Dendritic cell treated with granulocyte-macrophage colony-stimulating factor and Interleukin-4, amounts not matched to agents 40 ng/mL and 50 ng/mL, for 4 days (primary cell): ENCODE measurements at regions not wholly inside any gene's neighbourhood (a gene's known extent, or its start where the extent isn't known, plus 50 kb on each side); places are given as distances from the start of the nearest gene placed in this dataset.
"Not testable (repeated sequence)": the region's sequence is repeated elsewhere in the genome, so short reads cannot be mapped to it uniquely, and the experiment has no call there.

Source experiments
- H3K27ac Mint-ChIP-seq: one replicate; pipeline ENCODE4 v1.8.0; 2022; ENCODE audit warnings: mild to moderate bottlenecking, mixed read lengths
- H3K27me3 Mint-ChIP-seq: one replicate; pipeline ENCODE4 v1.8.0; 2022; ENCODE audit warnings: mild to moderate bottlenecking, mixed read lengths
- H3K36me3 Mint-ChIP-seq: one replicate; pipeline ENCODE4 v1.8.0; 2022; ENCODE audit warnings: low read depth, mixed read lengths
- H3K4me1 Mint-ChIP-seq: one replicate; pipeline ENCODE4 v1.8.0; 2022; ENCODE audit warnings: low read depth, mixed read lengths
- H3K4me3 Mint-ChIP-seq: one replicate; pipeline ENCODE4 v1.8.0; 2022; ENCODE audit warnings: mild to moderate bottlenecking, moderate library complexity, mixed read lengths
- H3K9me3 Mint-ChIP-seq: one replicate; pipeline ENCODE4 v1.8.0; 2022; ENCODE audit warnings: mixed read lengths
- intact Hi-C: fragments of 100-400 bp; cut with micrococcal nuclease; formaldehyde crosslinking; loops from one replicate; pipeline ENCODE4 v1.15.0; 2022

- H3K4me1 Mint-ChIP-seq = no peaks in the 10 kb centered on the region
- no peak overlapping the region for H3K27ac Mint-ChIP-seq
- no peaks in the 10 kb centered on the region for H3K27me3 Mint-ChIP-seq
- intact Hi-C loops = no loop called here
- H3K36me3 Mint-ChIP-seq = no peaks in the 10 kb centered on the region
- H3K9me3 Mint-ChIP-seq = no peaks in the 10 kb centered on the region
- no peak overlapping the region for H3K4me3 Mint-ChIP-seq
Observed at GRCh38 chr14:47935332-47935731, 259.9 kb upstream of the MDGA2 start.

GRCh38 chr14:47929334-47929733 is 253.9 kb upstream of the MDGA2 start:
- Mint-ChIP-seq H3K27me3 (no peaks in the 10 kb centered on the region), H3K36me3 (no peaks in the 10 kb centered on the region), H3K4me3 (no peak overlapping the region), H3K4me1 (no peaks in the 10 kb centered on the region), H3K9me3 (peaks cover 12% of the 10 kb centered on the region), H3K27ac (no peak overlapping the region)
- intact Hi-C loops = no loop called here

DNA sequence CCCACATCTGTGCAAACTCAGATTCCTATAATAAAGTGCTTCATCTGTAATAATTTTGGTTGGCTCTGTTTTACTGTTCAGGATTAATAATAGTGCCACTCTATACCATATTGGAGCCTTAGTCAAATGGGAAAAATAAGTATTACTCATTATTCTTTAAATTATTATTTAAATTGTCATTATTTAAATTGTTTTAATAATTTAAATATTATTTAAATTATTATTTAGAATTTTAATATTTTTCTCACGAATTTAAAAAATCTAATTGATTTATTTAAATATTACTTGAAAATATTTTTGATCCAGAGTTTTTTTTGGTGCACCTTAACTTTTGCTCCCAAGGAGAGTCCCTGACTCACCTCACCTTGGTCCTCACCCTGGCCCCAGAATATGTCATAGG is 245.7 kb upstream of the MDGA2 start:
- H3K27me3 Mint-ChIP-seq = no peaks in the 10 kb centered on the region

GRCh38 chr14:47919997-47920396 is 244.6 kb upstream of the MDGA2 start:
- H3K27me3 Mint-ChIP-seq = no peaks in the 10 kb centered on the region
- intact Hi-C loops = loop anchor here (5.0 to 10.0 kb wide), 2 partner anchors 1255 to 1387 kb away; no protein-coding TSS in a partner anchor
- H3K27ac Mint-ChIP-seq = no peak overlapping the region
- no peaks in the 10 kb centered on the region for H3K9me3 Mint-ChIP-seq
- no peak overlapping the region for H3K4me3 Mint-ChIP-seq
- no peaks in the 10 kb centered on the region for H3K4me1 Mint-ChIP-seq
- no peaks in the 10 kb centered on the region for H3K36me3 Mint-ChIP-seq

More for the DNA sequence above, 245.7 kb upstream of the MDGA2 start:
- no peaks in the 10 kb centered on the region for H3K36me3 Mint-ChIP-seq
- no peaks in the 10 kb centered on the region for H3K4me1 Mint-ChIP-seq
- intact Hi-C loops = no loop called here
- H3K4me3 Mint-ChIP-seq = no peak overlapping the region
- peaks cover 1% of the 10 kb centered on the region for H3K9me3 Mint-ChIP-seq
- no peak overlapping the region for H3K27ac Mint-ChIP-seq

DNA sequence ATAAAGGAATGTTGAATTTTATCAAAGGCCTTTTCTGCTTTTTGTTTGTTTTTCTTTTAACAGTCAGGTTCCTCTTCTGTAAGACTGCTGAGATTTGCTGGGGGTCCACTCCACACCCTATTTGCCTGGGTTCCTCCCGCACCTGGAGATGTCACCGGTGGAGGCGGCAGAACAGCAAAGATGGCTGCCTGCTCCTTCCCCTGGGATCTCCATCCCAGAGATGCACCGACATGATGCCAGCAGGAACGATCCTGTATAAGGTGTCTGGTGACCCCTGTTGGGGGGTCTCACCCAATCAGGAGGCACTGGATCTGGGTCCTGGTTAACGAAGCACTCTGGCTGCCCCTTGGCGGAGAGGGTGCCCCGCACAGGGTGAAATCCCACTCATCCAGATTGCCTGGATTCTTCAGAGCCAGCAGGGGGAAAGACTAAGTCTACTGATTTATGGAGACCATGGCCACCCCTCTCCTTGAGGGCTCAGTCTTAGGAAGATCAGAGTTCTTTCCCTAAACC is 244.0 kb upstream of the MDGA2 start:
- no peaks in the 10 kb centered on the region for H3K27me3 Mint-ChIP-seq
- H3K27ac Mint-ChIP-seq = no peak overlapping the region
- no peaks in the 10 kb centered on the region for H3K9me3 Mint-ChIP-seq
- H3K36me3 Mint-ChIP-seq = no peaks in the 10 kb centered on the region
- intact Hi-C loops = loop anchor here (5.0 to 10.0 kb wide), 2 partner anchors 1255 to 1388 kb away; no protein-coding TSS in a partner anchor
- H3K4me1 Mint-ChIP-seq = no peaks in the 10 kb centered on the region
- no peak overlapping the region for H3K4me3 Mint-ChIP-seq

GRCh38 chr14:47917344-47917954 is 242.0 kb upstream of the MDGA2 start:
- Mint-ChIP-seq H3K27ac (no peak overlapping the region), H3K4me1 (no peaks in the 10 kb centered on the region), H3K27me3 (no peaks in the 10 kb centered on the region), H3K4me3 (no peak overlapping the region), H3K9me3 (no peaks in the 10 kb centered on the region), H3K36me3 (no peaks in the 10 kb centered on the region)
- intact Hi-C loops = loop anchor here (5.0 to 10.0 kb wide), 2 partner anchors 1257 to 1390 kb away; no protein-coding TSS in a partner anchor

- H3K36me3 Mint-ChIP-seq, H3K27me3 Mint-ChIP-seq, H3K4me3 Mint-ChIP-seq, H3K27ac Mint-ChIP-seq, H3K4me1 Mint-ChIP-seq, H3K9me3 Mint-ChIP-seq, intact Hi-C loops: not testable (repeated sequence)
Observed at GRCh38 chr14:47901141-47901540, 225.7 kb upstream of the MDGA2 start.

DNA sequence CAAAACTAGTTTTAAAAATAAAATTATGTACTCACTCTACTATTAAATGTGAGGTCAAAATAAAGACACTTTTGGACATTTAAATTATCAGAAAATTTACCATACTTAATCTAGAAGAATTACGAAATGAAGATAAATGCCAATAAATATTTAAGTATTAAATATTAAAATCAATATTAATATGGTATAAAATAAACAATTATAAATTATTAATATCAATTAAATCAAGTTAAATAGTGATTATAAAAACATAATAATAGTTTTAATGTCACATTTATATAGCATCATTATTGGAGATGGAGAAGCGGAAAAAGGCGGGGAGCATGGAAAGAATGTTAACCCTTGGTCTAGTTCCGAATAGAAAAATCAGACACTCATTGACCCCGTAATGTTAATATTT is 224.3 kb upstream of the MDGA2 start:
- H3K9me3 Mint-ChIP-seq = peaks cover 9% of the 10 kb centered on the region
- intact Hi-C loops = no loop called here
- no peaks in the 10 kb centered on the region for H3K36me3 Mint-ChIP-seq
- H3K27me3 Mint-ChIP-seq = no peaks in the 10 kb centered on the region
- H3K4me3 Mint-ChIP-seq = no peak overlapping the region
- H3K4me1 Mint-ChIP-seq = no peaks in the 10 kb centered on the region
- no peak overlapping the region for H3K27ac Mint-ChIP-seq

GRCh38 chr14:47874350-47874749 is 198.9 kb upstream of the MDGA2 start:
- peaks cover 11% of the 10 kb centered on the region for H3K9me3 Mint-ChIP-seq
- intact Hi-C loops = no loop called here
- no peaks in the 10 kb centered on the region for H3K36me3 Mint-ChIP-seq
- no peaks in the 10 kb centered on the region for H3K27me3 Mint-ChIP-seq
- H3K27ac Mint-ChIP-seq = no peak overlapping the region
- H3K4me3 Mint-ChIP-seq = no peak overlapping the region
- no peaks in the 10 kb centered on the region for H3K4me1 Mint-ChIP-seq

- H3K27me3 Mint-ChIP-seq = no peaks in the 10 kb centered on the region
- intact Hi-C loops = no loop called here
- H3K9me3 Mint-ChIP-seq = peaks cover 3% of the 10 kb centered on the region
Observed at GRCh38 chr14:47872588-47872987, 197.2 kb upstream of the MDGA2 start.

GRCh38 chr14:47863441-47863840 is 188.0 kb upstream of the MDGA2 start:
- no peaks in the 10 kb centered on the region for H3K27me3 Mint-ChIP-seq
- no peak overlapping the region for H3K27ac Mint-ChIP-seq
- no peak overlapping the region for H3K4me3 Mint-ChIP-seq
- H3K36me3 Mint-ChIP-seq = no peaks in the 10 kb centered on the region
- intact Hi-C loops = no loop called here
- no peaks in the 10 kb centered on the region for H3K9me3 Mint-ChIP-seq
- no peaks in the 10 kb centered on the region for H3K4me1 Mint-ChIP-seq

More at GRCh38 chr14:47872588-47872987, 197.2 kb upstream of the MDGA2 start:
- no peaks in the 10 kb centered on the region for H3K4me1 Mint-ChIP-seq
- no peak overlapping the region for H3K27ac Mint-ChIP-seq
- no peak overlapping the region for H3K4me3 Mint-ChIP-seq
- no peaks in the 10 kb centered on the region for H3K36me3 Mint-ChIP-seq

DNA sequence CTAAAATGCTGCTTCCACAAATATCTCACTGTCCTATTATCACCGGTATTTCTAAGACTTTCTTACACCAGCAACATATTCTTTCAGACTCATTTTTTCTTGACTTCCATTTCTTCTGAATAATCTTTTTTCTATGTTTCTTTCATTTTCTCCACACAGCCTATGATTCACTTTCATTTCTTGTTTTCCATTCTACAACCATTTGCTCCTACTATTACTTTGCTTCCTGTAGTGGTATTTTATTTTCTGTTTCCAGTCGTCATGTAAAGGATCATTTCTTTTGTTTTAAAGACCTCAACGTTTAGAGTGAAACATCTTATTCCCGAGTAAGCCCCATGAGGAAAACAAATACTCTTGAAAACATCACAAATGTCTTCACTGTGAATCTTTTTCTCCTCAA is 182.2 kb upstream of the MDGA2 start:
- Mint-ChIP-seq H3K4me1 (no peaks in the 10 kb centered on the region), H3K27me3 (no peaks in the 10 kb centered on the region), H3K4me3 (no peak overlapping the region), H3K27ac (no peak overlapping the region), H3K9me3 (peaks cover 8% of the 10 kb centered on the region), H3K36me3 (no peaks in the 10 kb centered on the region)
- intact Hi-C loops = no loop called here

GRCh38 chr14:47852278-47852677 is 176.9 kb upstream of the MDGA2 start:
- Mint-ChIP-seq H3K9me3 (peaks cover 11% of the 10 kb centered on the region), H3K4me1 (no peaks in the 10 kb centered on the region), H3K27me3 (no peaks in the 10 kb centered on the region), H3K27ac (no peak overlapping the region), H3K36me3 (no peaks in the 10 kb centered on the region), H3K4me3 (no peak overlapping the region)
- intact Hi-C loops = no loop called here

DNA sequence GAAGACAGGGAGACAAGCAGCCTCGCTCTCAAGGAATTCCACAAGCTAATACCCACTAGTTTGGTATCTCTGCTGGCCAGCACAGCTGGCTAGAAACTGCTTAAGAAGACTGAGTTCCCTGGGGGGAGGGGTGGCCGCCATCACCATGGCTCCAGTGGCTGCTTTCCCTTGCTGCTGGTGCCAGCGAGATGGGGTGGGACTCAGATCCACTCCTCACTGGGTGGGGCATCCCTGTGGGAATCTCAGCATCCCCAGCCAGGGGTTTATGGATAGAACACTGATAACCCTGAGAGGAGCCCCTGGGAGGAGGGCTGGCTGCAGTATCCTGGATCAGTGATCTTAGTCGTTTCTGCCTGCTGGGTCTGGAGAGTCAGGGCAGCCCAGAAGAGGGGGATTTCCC is 170.6 kb upstream of the MDGA2 start:
- H3K9me3 Mint-ChIP-seq = peaks cover 30% of the 10 kb centered on the region
- no peaks in the 10 kb centered on the region for H3K4me1 Mint-ChIP-seq
- no peak overlapping the region for H3K4me3 Mint-ChIP-seq
- no peaks in the 10 kb centered on the region for H3K27me3 Mint-ChIP-seq
- intact Hi-C loops = no loop called here
- H3K27ac Mint-ChIP-seq = no peak overlapping the region
- no peaks in the 10 kb centered on the region for H3K36me3 Mint-ChIP-seq

GRCh38 chr14:47843236-47843635 is 167.8 kb upstream of the MDGA2 start:
- H3K36me3 Mint-ChIP-seq = no peaks in the 10 kb centered on the region
- peaks cover 20% of the 10 kb centered on the region for H3K9me3 Mint-ChIP-seq
- H3K27me3 Mint-ChIP-seq = no peaks in the 10 kb centered on the region
- no peaks in the 10 kb centered on the region for H3K4me1 Mint-ChIP-seq
- H3K27ac Mint-ChIP-seq = no peak overlapping the region
- intact Hi-C loops = no loop called here
- H3K4me3 Mint-ChIP-seq = no peak overlapping the region
